Muscle layer of duodenum (tissue), 2 donors: ENCODE measurements at regions not wholly inside any gene's neighbourhood (a gene's known extent, or its start where the extent isn't known, plus 50 kb on each side); places are given as distances from the start of the nearest gene placed in this dataset.

ENCODE experiments used
- H3K27ac ChIP-seq: one replicate; pipeline ENCODE4 v1.7.0; 2013; ENCODE audit warnings: mild to moderate bottlenecking, low read length
- H3K27me3 ChIP-seq: one replicate; pipeline ENCODE4 v1.7.0; 2013; ENCODE audit warnings: low read depth, mild to moderate bottlenecking, control low read depth, low read length
- H3K36me3 ChIP-seq, 2 donors: one replicate each; pipeline ENCODE4 v1.7.0; 2013; ENCODE audit warnings: low read length in 2 of 2, control low read depth in 1 of 2, mild to moderate bottlenecking in 1 of 2; ENCODE audit not compliant: insufficient read depth in 2 of 2, control insufficient read depth in 1 of 2
- H3K4me1 ChIP-seq, 2 donors: one replicate each; pipeline ENCODE4 v1.7.0; 2013; ENCODE audit warnings: low read length in 2 of 2, mild to moderate bottlenecking in 2 of 2, control low read depth in 1 of 2, moderate library complexity in 1 of 2; ENCODE audit not compliant: insufficient read depth in 2 of 2, control insufficient read depth in 1 of 2
- H3K4me3 ChIP-seq, 2 donors: one replicate each; pipeline ENCODE4 v1.7.0; 2013; ENCODE audit warnings: low read length in 2 of 2, low read depth in 1 of 2, mild to moderate bottlenecking in 1 of 2
- H3K9me3 ChIP-seq, 2 donors: one replicate each; pipeline ENCODE4 v1.7.0; 2013; ENCODE audit warnings: low read length in 2 of 2, control low read depth in 1 of 2, mild to moderate bottlenecking in 1 of 2; ENCODE audit not compliant: control insufficient read depth in 1 of 2
- donor health status: healthy.

DNA sequence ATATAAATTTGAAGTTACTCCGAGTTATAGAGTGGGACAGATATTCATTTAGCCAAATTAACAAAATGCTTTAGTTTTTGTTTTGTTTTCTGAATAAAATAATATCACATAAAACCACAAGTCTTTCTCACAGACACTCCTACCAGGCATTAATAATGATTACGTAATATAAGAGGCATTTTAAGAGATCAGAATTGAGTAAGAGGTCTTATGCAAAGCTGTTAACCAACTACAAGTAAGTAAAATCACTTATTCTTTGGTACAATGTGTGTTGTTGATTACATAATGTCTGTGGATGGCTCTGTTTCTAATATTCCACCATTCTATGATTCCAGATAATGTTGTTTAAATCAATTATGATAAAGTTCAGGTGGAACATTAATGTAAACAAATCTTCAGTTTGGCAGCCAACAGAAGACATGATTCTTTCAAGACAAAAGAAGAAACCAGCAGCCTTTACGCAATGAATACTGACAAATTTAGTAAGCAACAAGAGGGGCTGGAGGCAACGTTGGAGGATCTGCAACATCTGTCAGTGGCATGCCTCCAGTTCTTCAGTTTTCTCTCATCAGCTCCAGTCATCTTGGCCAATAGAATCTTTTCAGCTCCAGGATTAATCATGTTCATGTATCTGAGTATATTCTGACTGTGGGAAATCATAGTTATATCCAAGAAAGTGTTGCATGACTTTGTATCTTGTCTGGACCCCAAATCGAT, 403.8 kb downstream of the SLITRK5 start:
- Histone ChIP-seq H3K9me3 (no peaks in the 10 kb centered on the region), H3K4me3 (no peak overlapping the region), H3K27ac (no peak overlapping the region), H3K27me3 (no peaks in the 10 kb centered on the region), H3K4me1 (no peaks in the 10 kb centered on the region), H3K36me3 (no peaks in the 10 kb centered on the region)

GRCh38 chr13:88085036-88085435, 413.9 kb downstream of the SLITRK5 start:
- Histone ChIP-seq H3K4me1 (no peaks in the 10 kb centered on the region), H3K9me3 (no peaks in the 10 kb centered on the region), H3K36me3 (no peaks in the 10 kb centered on the region), H3K27ac (no peak overlapping the region), H3K27me3 (no peaks in the 10 kb centered on the region), H3K4me3 (no peak overlapping the region)

DNA sequence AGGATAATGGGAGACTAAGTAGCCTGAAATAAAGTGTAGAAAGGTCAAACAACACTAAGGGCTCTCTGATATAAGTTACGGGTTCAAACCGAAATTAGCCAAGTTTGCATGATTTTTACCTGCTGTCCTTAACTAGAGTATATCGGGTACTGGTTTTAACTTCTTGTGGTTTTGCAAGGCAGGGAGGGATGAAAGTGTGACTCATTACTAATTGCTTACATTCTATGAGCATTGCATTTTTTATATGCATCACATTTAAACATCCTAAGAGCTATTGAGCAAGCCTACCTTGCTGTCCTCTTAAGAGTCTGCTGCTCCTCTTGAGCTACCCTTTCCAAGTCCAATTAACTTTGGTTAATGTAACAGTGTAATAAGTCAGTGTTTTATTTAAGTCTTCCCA, 415.4 kb downstream of the SLITRK5 start:
- Histone ChIP-seq H3K27me3 (no peaks in the 10 kb centered on the region), H3K9me3 (no peaks in the 10 kb centered on the region), H3K4me3 (no peak overlapping the region), H3K4me1 (no peaks in the 10 kb centered on the region), H3K27ac (no peak overlapping the region), H3K36me3 (no peaks in the 10 kb centered on the region)

- H3K36me3 ChIP-seq, result no peaks in the 10 kb centered on the region
- H3K4me3 ChIP-seq, result no peak overlapping the region
- no peak overlapping the region for H3K27ac ChIP-seq
- no peaks in the 10 kb centered on the region for H3K27me3 ChIP-seq
- no peaks in the 10 kb centered on the region for H3K9me3 ChIP-seq
- H3K4me1 ChIP-seq, result no peaks in the 10 kb centered on the region
Measured at GRCh38 chr13:88097541-88097940, 426.4 kb downstream of the SLITRK5 start.

GRCh38 chr13:88103824-88104223, 432.7 kb downstream of the SLITRK5 start:
- no peaks in the 10 kb centered on the region for H3K27me3 ChIP-seq
- no peaks in the 10 kb centered on the region for H3K36me3 ChIP-seq
- no peaks in the 10 kb centered on the region for H3K4me1 ChIP-seq
- H3K9me3 ChIP-seq, result no peaks in the 10 kb centered on the region
- H3K27ac ChIP-seq, result no peak overlapping the region
- no peak overlapping the region for H3K4me3 ChIP-seq

DNA sequence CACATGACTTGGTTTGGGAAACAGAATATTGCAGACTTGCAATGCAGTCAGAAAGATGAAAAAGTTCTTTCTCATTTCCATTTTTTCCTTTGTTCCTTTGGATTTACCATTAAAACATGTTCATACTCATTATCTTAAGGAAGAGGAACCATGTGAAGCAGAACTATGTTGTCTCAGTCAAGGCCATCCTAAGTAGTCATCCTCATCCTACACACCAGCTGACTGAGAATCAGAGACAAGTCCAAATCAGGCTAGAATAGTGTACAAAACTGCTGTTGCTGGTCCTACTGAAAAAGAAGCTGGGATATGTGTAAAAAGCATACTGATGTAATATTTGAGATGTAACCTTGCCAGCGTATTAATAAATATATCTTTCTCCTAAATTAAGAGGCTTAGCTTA, 433.4 kb downstream of the SLITRK5 start:
- H3K4me3 ChIP-seq, result no peak overlapping the region

GRCh38 chr13:88107570-88107969, 436.4 kb downstream of the SLITRK5 start:
- H3K27ac ChIP-seq, result no peak overlapping the region
- H3K4me3 ChIP-seq, result no peak overlapping the region
- no peaks in the 10 kb centered on the region for H3K9me3 ChIP-seq
- no peaks in the 10 kb centered on the region for H3K4me1 ChIP-seq
- H3K36me3 ChIP-seq, result no peaks in the 10 kb centered on the region
- no peaks in the 10 kb centered on the region for H3K27me3 ChIP-seq

More for the DNA sequence above, 433.4 kb downstream of the SLITRK5 start:
- no peaks in the 10 kb centered on the region for H3K27me3 ChIP-seq
- H3K36me3 ChIP-seq, result no peaks in the 10 kb centered on the region
- no peaks in the 10 kb centered on the region for H3K9me3 ChIP-seq
- H3K4me1 ChIP-seq, result no peaks in the 10 kb centered on the region
- no peak overlapping the region for H3K27ac ChIP-seq

- no peaks in the 10 kb centered on the region for H3K4me1 ChIP-seq
- H3K27ac ChIP-seq, result no peak overlapping the region
- H3K9me3 ChIP-seq, result no peaks in the 10 kb centered on the region
- no peaks in the 10 kb centered on the region for H3K27me3 ChIP-seq
- H3K4me3 ChIP-seq, result no peak overlapping the region
- no peaks in the 10 kb centered on the region for H3K36me3 ChIP-seq
Measured at GRCh38 chr13:88112526-88112925, 441.4 kb downstream of the SLITRK5 start.

DNA sequence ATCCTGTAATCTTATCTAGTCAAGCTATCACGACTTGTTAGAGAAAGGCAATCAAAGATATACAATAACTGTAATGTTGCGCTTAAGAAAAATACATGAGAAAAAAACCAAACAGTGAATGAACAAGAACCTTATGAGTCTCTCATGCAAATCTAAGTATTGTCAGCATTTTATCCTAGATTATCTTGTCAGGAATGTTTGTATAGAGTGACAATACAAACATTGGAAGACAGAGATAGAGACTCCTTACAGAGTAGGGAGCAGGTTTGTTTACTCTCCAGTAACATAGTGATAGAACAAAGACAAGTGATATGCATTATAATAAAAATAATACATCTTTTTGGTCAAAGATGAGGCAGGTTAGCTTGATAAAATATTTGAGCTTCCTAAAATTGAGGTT, 444.8 kb downstream of the SLITRK5 start:
- Histone ChIP-seq H3K9me3 (no peaks in the 10 kb centered on the region), H3K27me3 (no peaks in the 10 kb centered on the region), H3K4me3 (no peak overlapping the region), H3K27ac (no peak overlapping the region), H3K36me3 (no peaks in the 10 kb centered on the region), H3K4me1 (no peaks in the 10 kb centered on the region)

GRCh38 chr13:88118952-88119351, 447.8 kb downstream of the SLITRK5 start:
- Histone ChIP-seq H3K36me3 (no peaks in the 10 kb centered on the region), H3K9me3 (no peaks in the 10 kb centered on the region), H3K4me3 (no peak overlapping the region), H3K27ac (no peak overlapping the region), H3K27me3 (no peaks in the 10 kb centered on the region), H3K4me1 (no peaks in the 10 kb centered on the region)

- no peak overlapping the region for H3K27ac ChIP-seq
- H3K36me3 ChIP-seq, result no peaks in the 10 kb centered on the region
- H3K4me1 ChIP-seq, result no peaks in the 10 kb centered on the region
Measured at GRCh38 chr13:88124142-88124541, 453.0 kb downstream of the SLITRK5 start.

GRCh38 chr13:88125055-88125454, 453.9 kb downstream of the SLITRK5 start:
- Histone ChIP-seq H3K4me1 (no peaks in the 10 kb centered on the region), H3K9me3 (no peaks in the 10 kb centered on the region)

More at GRCh38 chr13:88124142-88124541, 453.0 kb downstream of the SLITRK5 start:
- Histone ChIP-seq H3K4me3 (no peak overlapping the region), H3K27me3 (no peaks in the 10 kb centered on the region), H3K9me3 (no peaks in the 10 kb centered on the region)

More at GRCh38 chr13:88125055-88125454, 453.9 kb downstream of the SLITRK5 start:
- Histone ChIP-seq H3K27me3 (no peaks in the 10 kb centered on the region), H3K4me3 (no peak overlapping the region), H3K27ac (no peak overlapping the region), H3K36me3 (no peaks in the 10 kb centered on the region)
